RPMI8226 (cell line): ENCODE measurements at regions not wholly inside any gene's neighbourhood (a gene's known extent, or its start where the extent isn't known, plus 50 kb on each side); places are given as distances from the start of the nearest gene placed in this dataset.

Experiments
- DNase-seq: peaks from one replicate; pipeline ENCODE4 v3.0.0-alpha.2; 2015

GRCh38 chr13:97564956-97565355, 131.0 kb downstream of the RAP2A start:
- no peak for DNase-seq

GRCh38 chr13:97565906-97566305, 131.9 kb downstream of the RAP2A start:
- DNase-seq = no peak

GRCh38 chr13:97566907-97567306, 132.9 kb downstream of the RAP2A start:
- no peak for DNase-seq

- no peak for DNase-seq
Observed at GRCh38 chr13:97567510-97568243, 133.7 kb downstream of the RAP2A start.

- no peak for DNase-seq
Observed at GRCh38 chr13:97568850-97569249, 134.9 kb downstream of the RAP2A start.

GRCh38 chr13:97569841-97570240, 135.9 kb downstream of the RAP2A start:
- no peak for DNase-seq

- DNase-seq = no peak
Observed at GRCh38 chr13:97570442-97570841, 136.5 kb downstream of the RAP2A start.

GRCh38 chr13:97573011-97573410, 139.0 kb downstream of the RAP2A start:
- no peak for DNase-seq

GRCh38 chr13:97574926-97575325, 141.0 kb downstream of the RAP2A start:
- DNase-seq = peak; percentile 24

- no peak for DNase-seq
Observed at GRCh38 chr13:97577026-97577425, 143.1 kb downstream of the RAP2A start.

GRCh38 chr13:97582170-97582569, 148.2 kb downstream of the RAP2A start:
- DNase-seq = no peak

GRCh38 chr13:97583907-97584497, 150.0 kb downstream of the RAP2A start:
- no peak for DNase-seq

GRCh38 chr13:97586941-97587340, 153.0 kb downstream of the RAP2A start:
- no peak for DNase-seq

- DNase-seq = no peak
Observed at GRCh38 chr13:97588993-97589392, 155.0 kb downstream of the RAP2A start.

- peak; percentile 11 for DNase-seq
Observed at GRCh38 chr13:97600458-97601075, 166.6 kb downstream of the RAP2A start.

GRCh38 chr13:97615266-97615665, 181.3 kb downstream of the RAP2A start:
- no peak for DNase-seq

- no peak for DNase-seq
Observed at GRCh38 chr13:97616385-97616784, 182.4 kb downstream of the RAP2A start.

- no peak for DNase-seq
Observed at GRCh38 chr13:97621025-97621424, 187.1 kb downstream of the RAP2A start.

GRCh38 chr13:97621631-97622030, 187.7 kb downstream of the RAP2A start:
- no peak for DNase-seq

- no peak for DNase-seq
Observed at GRCh38 chr13:97627566-97627965, 193.6 kb downstream of the RAP2A start.

- DNase-seq = peak; percentile 16
Observed at GRCh38 chr13:97629601-97630272, 195.8 kb downstream of the RAP2A start.

- DNase-seq = no peak
Observed at GRCh38 chr13:97630725-97631124, 196.8 kb downstream of the RAP2A start.

- peak; percentile 22 for DNase-seq
Observed at GRCh38 chr13:97631158-97631557, 197.2 kb downstream of the RAP2A start.

GRCh38 chr13:97639236-97639635, 205.3 kb downstream of the RAP2A start:
- no peak for DNase-seq
